K562 (cell line): ENCODE measurements at regions not wholly inside any gene's neighbourhood (a gene's known extent, or its start where the extent isn't known, plus 50 kb on each side); places are given as distances from the start of the nearest gene placed in this dataset.

ENCODE experiments used
- ATAC-seq: fragments of 200-7000 bp; cut with Tn5 transposase; 3 replicates; pipeline ENCODE4 v1.9.1; 2020; ENCODE audit warnings: moderate library complexity
- BruUV-seq: library from RNA; stranded (reverse); fragments of 400-500 nt; replicated peaks from 2 replicates; lab custom pipeline; 2021; lab: Mats Ljungman, UMichigan
- CTCF ChIA-PET: fragments of 300-600 bp; formaldehyde crosslinking; extraction: SDS; loops from one replicate; lab custom pipeline; 2021; ENCODE audit warnings: low intra/inter-chr PET ratio; lab: Yijun Ruan, JAX
- POLR2A ChIA-PET: fragments of 300-600, 350-650 bp; sonication (Branson Sonifier 250); formaldehyde crosslinking; extraction: SDS; loops from one replicate; lab custom pipeline; 2021; ENCODE audit warnings: antibody characterized with exemption, inconsistent platforms; lab: Yijun Ruan, JAX
- DNase-seq, 4 experiments: peaks; one replicate each; pipeline versions ENCODE4 v3.0.0 to v3.0.0-alpha.2; 2011 to 2018; ENCODE audit warnings: low spot score in 3 of 4, mixed read lengths in 3 of 4; ENCODE audit errors: extremely low read depth in 1 of 4
- FAIRE-seq: peaks from 2 replicates; lab custom pipeline; 2011; peaks lifted over from hg19 to GRCh38; lab: Jason Lieb, UNC
- H2AFZ ChIP-seq: 2 replicates; pipeline ENCODE4 v1.6.0; 2011; ENCODE audit warnings: low read depth, low read length, control low read depth, inconsistent platforms
- H3K27ac ChIP-seq: fragments of 200-600 bp; 3 replicates; pipeline ENCODE4 v1.8.0; 2011; ENCODE audit warnings: low read depth, mild to moderate bottlenecking, control low read depth, inconsistent platforms, low read length, moderate library complexity, mixed read lengths; ENCODE audit errors: extremely low read depth
- H3K27me3 ChIP-seq, 2 experiments: fragments of 300-600 bp in 1 of 2; 2 replicates in 1 of 2; 3 replicates in 1 of 2; pipeline versions ENCODE4 v1.6.0 to v1.8.0; 2011; ENCODE audit warnings: inconsistent platforms in 2 of 2, low read length in 2 of 2, mild to moderate bottlenecking in 1 of 2, mixed read lengths in 1 of 2, moderate library complexity in 1 of 2; ENCODE audit not compliant: control insufficient read depth in 2 of 2, insufficient read depth in 2 of 2
- H3K36me3 ChIP-seq: fragments of 300-600 bp; 3 replicates; pipeline ENCODE4 v1.8.0; 2011; ENCODE audit warnings: mild to moderate bottlenecking, low read length, inconsistent platforms; ENCODE audit not compliant: control insufficient read depth, insufficient read depth
- H3K4me1 ChIP-seq, 2 experiments: fragments of 200-600 bp in 1 of 2; replicated peaks in 1 of 2; 2 replicates in 1 of 2; 3 replicates in 1 of 2; pipeline versions ENCODE4 v1.5.1 to v1.8.0; 2011; ENCODE audit warnings: inconsistent platforms in 2 of 2, low read length in 2 of 2, mild to moderate bottlenecking in 1 of 2, mixed read lengths in 1 of 2, moderate library complexity in 1 of 2; ENCODE audit not compliant: control insufficient read depth in 2 of 2, insufficient read depth in 2 of 2
- H3K4me2 ChIP-seq: 2 replicates; pipeline ENCODE4 v1.6.1; 2011; ENCODE audit warnings: low read length, control low read depth, inconsistent platforms, mixed read lengths; ENCODE audit not compliant: insufficient read depth
- H3K4me3 ChIP-seq: fragments of 200-600 bp; sonication (generic), shearing (Covaris generic); 2 replicates; pipeline ENCODE4 v1.5.1; 2016; ENCODE audit warnings: control low read depth, inconsistent platforms
- H3K79me2 ChIP-seq: fragments of 200-600 bp; 3 replicates; pipeline ENCODE4 v1.8.0; 2011; ENCODE audit warnings: low read length, inconsistent platforms; ENCODE audit not compliant: control insufficient read depth, insufficient read depth
- H3K9ac ChIP-seq, 2 experiments: 2 replicates each; pipeline versions ENCODE4 v1.6.0 to v1.6.1; 2011; ENCODE audit warnings: low read depth in 2 of 2, low read length in 2 of 2, control low read depth in 1 of 2, inconsistent platforms in 1 of 2, mild to moderate bottlenecking in 1 of 2, mixed read lengths in 1 of 2; ENCODE audit not compliant: insufficient read depth in 1 of 2
- H3K9me1 ChIP-seq: one replicate; pipeline ENCODE4 v1.6.0; 2011; ENCODE audit warnings: inconsistent platforms, mild to moderate bottlenecking, low read length, moderate library complexity; ENCODE audit not compliant: control insufficient read depth, insufficient read depth
- H3K9me3 ChIP-seq: replicated peaks from 2 replicates; pipeline ENCODE4 v1.5.1; 2011; ENCODE audit warnings: low read depth, low read length, inconsistent platforms; ENCODE audit not compliant: control insufficient read depth, insufficient read depth
- H4K20me1 ChIP-seq: replicated peaks from 2 replicates; pipeline ENCODE4 v1.6.1; 2011; ENCODE audit warnings: low read length, inconsistent platforms, mixed read lengths; ENCODE audit not compliant: control insufficient read depth, insufficient read depth
- BRD9 ChIP-seq: fragments of 450-650 bp; IDR thresholded peaks from 2 replicates; pipeline ENCODE4 v1.6.1; 2018; ENCODE audit warnings: low read depth; ENCODE audit not compliant: partially characterized antibody
- HDAC6 ChIP-seq: IDR thresholded peaks from 2 replicates; pipeline ENCODE4 v1.6.1; 2012; ENCODE audit warnings: low read depth, mild to moderate bottlenecking, control low read depth, inconsistent platforms, low read length, moderate library complexity
- RCOR1 ChIP-seq, 2 experiments: IDR thresholded peaks; 2 replicates each; pipeline ENCODE4 v1.6.1; 2012; ENCODE audit warnings: low read depth in 2 of 2, low read length in 2 of 2, borderline replicate concordance in 1 of 2, improper control_type of control experiment in 1 of 2
- RFX7 ChIP-seq: fragments of 250-450 bp; sonication (Bioruptor Pico); IDR thresholded peaks from 2 replicates; pipeline ENCODE4 v1.5.1; 2021; ENCODE audit warnings: mild to moderate bottlenecking
- SOX6 ChIP-seq: fragments of 450-650 bp; IDR thresholded peaks from 2 replicates; pipeline ENCODE4 v1.6.1; 2014; ENCODE audit warnings: mild to moderate bottlenecking
- TGIF2 ChIP-seq: sonication (generic); formaldehyde crosslinking; IDR thresholded peaks from 2 replicates; pipeline ENCODE4 v1.8.1; 2022; ENCODE audit warnings: mild to moderate bottlenecking, missing genetic modification reagents, moderate library complexity
- XRCC3 ChIP-seq: fragments of 450-650 bp; IDR thresholded peaks from 2 replicates; pipeline ENCODE4 v1.6.1; 2017; ENCODE audit warnings: mild to moderate bottlenecking, moderate library complexity
- ZNF23 ChIP-seq: fragments of 250-450 bp; sonication (Bioruptor Pico); IDR thresholded peaks from 2 replicates; pipeline ENCODE4 v1.4.0; 2020; ENCODE audit warnings: mild to moderate bottlenecking
- ZNF24 ChIP-seq: fragments of 450-650 bp; IDR thresholded peaks from 2 replicates; pipeline ENCODE4 v1.6.1; 2016
- WGBS: fragments of 100-300 bp; shearing (Covaris generic); methylation state at CpG from one replicate; pipeline ENCODE4 v1.1.6; 2016; ENCODE audit warnings: low coverage, mixed read lengths; ENCODE audit not compliant: insufficient coverage; ENCODE audit errors: missing lambda C conversion rate; 5-methylcytosine and 5-hydroxymethylcytosine counted together
- in situ Hi-C: fragments of 300-500 bp; cut with MboI; formaldehyde crosslinking; loops from 4 replicates; pipeline ENCODE4 v1.15.0; 2018; ENCODE audit warnings: inconsistent platforms, mixed read lengths
- intact Hi-C: fragments of 100-400 bp; cut with micrococcal nuclease; formaldehyde crosslinking; loops from 2 replicates; pipeline ENCODE4 v1.14.2; 2022
- TF ChIP-seq, protein P1 (sequence below): fragments of 450-650 bp; formaldehyde crosslinking; IDR thresholded peaks from 2 replicates; pipeline ENCODE4 v1.4.0; 2020; ENCODE audit warnings: mild to moderate bottlenecking, moderate library complexity
- TF ChIP-seq, protein P2 (sequence below): fragments of 450-650 bp; formaldehyde crosslinking; conservative IDR thresholded peaks from 2 replicates; pipeline ENCODE4 v1.4.0; 2022; ENCODE audit warnings: mild to moderate bottlenecking, missing genetic modification characterization
- TF ChIP-seq, protein P3 (sequence below): sonication (generic); formaldehyde crosslinking; IDR thresholded peaks from 2 replicates; pipeline ENCODE4 v1.8.1; 2022; ENCODE audit warnings: missing genetic modification reagents

DNA sequence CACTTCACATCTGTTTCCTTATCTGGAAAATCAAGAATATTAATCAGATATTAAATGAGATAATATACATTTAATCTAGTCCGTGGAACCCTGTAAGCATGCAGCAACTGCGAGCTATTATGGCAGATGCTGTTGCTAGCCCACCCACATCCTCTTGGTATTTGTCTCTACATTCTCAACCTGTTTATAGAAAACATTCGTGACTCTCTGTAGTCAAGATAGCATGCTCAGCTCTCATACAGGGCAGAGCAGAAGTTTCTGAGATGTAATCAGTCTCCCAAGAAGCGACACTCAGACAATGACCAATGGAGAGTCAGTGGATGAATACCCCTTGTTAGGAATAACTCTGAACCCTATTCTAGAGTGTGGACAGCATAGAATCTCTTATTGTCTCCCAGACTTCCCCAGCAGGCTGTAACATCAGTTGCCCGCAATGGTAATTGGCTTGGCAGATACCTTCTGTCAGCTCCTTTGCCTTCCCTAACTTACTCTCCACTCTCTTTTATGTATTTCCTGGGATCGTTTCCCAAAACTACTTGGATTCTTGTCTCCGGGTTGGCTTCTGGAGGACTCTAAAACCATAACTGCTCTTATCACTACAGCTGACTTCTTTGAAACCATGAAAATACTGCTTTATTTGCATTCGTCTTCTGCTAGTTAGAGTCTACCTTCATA is 400.7 kb upstream of the TNP1 start:
- BruUV-seq = no TSS peak
- H3K79me2 ChIP-seq = no peaks in the 10 kb centered on the region
- no peak overlapping the region for H3K4me3 ChIP-seq
- no peak overlapping the region for H3K4me2 ChIP-seq
- no peaks in the 10 kb centered on the region for H3K9me1 ChIP-seq
- H3K4me1 ChIP-seq = no peaks in the 10 kb centered on the region
- CTCF ChIA-PET = no interaction called here
- FAIRE-seq (no peak), ATAC-seq (no peak)
- intact Hi-C loops = no loop called here
- no peak overlapping the region for H3K9ac ChIP-seq
- H3K27ac ChIP-seq = no peak overlapping the region
- WGBS = 11% methylated on average over 8 of the region's 8 CpGs
- POLR2A ChIA-PET = no interaction called here
- no peak for TF ChIP-seq RFX7 (CRISPR knock-in tag)
- TF ChIP-seq ZNF23 (CRISPR knock-in tag) = no peak
- TF ChIP-seq, protein P1, sequence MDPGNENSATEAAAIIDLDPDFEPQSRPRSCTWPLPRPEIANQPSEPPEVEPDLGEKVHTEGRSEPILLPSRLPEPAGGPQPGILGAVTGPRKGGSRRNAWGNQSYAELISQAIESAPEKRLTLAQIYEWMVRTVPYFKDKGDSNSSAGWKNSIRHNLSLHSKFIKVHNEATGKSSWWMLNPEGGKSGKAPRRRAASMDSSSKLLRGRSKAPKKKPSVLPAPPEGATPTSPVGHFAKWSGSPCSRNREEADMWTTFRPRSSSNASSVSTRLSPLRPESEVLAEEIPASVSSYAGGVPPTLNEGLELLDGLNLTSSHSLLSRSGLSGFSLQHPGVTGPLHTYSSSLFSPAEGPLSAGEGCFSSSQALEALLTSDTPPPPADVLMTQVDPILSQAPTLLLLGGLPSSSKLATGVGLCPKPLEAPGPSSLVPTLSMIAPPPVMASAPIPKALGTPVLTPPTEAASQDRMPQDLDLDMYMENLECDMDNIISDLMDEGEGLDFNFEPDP (CRISPR knock-in tag) = no peak
- TF ChIP-seq ZNF24 = no peak
- TF ChIP-seq, all 486 proteins: peak for 0
- H3K36me3 ChIP-seq = no peaks in the 10 kb centered on the region
- no peaks in the 10 kb centered on the region for H3K9me3 ChIP-seq
- in situ Hi-C loops = no loop called here
- no peaks in the 10 kb centered on the region for H4K20me1 ChIP-seq
- DNase-seq = no peak
- H2AFZ ChIP-seq = no peak overlapping the region
- H3K27me3 ChIP-seq = no peaks in the 10 kb centered on the region

DNA sequence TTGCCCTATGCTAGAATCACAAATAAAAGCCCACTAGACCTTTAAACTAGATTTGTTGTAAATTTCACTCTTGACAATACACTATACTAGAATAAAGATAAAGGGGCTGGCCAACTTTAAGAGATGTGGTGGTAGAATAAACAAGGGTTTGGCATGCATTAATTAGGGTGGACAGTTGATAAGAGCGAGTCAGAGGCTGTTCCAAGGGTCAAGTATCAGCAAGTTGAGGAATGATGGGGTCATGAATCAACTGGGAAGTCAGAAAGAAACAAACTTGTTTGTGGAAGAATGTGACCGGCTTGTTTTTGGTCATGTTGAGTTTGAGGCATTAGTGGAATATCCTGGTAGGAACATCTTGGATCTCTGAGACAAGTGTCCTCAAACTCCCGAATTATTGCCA is 398.3 kb upstream of the TNP1 start:
- CTCF ChIA-PET = no interaction called here
- no peaks in the 10 kb centered on the region for H3K4me1 ChIP-seq
- no peak overlapping the region for H3K9ac ChIP-seq
- H3K4me2 ChIP-seq = no peak overlapping the region
- ATAC-seq = no peak
- H2AFZ ChIP-seq = no peak overlapping the region
- FAIRE-seq = no peak
- H3K4me3 ChIP-seq = no peak overlapping the region
- H3K27me3 ChIP-seq = no peaks in the 10 kb centered on the region
- WGBS = 0% methylated on average over 2 of the region's 3 CpGs
- H3K9me3 ChIP-seq = no peaks in the 10 kb centered on the region
- no peak for DNase-seq
- H3K36me3 ChIP-seq = no peaks in the 10 kb centered on the region
- intact Hi-C loops = no loop called here
- no peaks in the 10 kb centered on the region for H4K20me1 ChIP-seq
- no TSS peak for BruUV-seq
- no peaks in the 10 kb centered on the region for H3K79me2 ChIP-seq
- POLR2A ChIA-PET = no interaction called here
- no peaks in the 10 kb centered on the region for H3K9me1 ChIP-seq
- in situ Hi-C loops = no loop called here
- no peak overlapping the region for H3K27ac ChIP-seq
- no peak for TF ChIP-seq RCOR1 (IDR thresholded peaks at IDR 0.05; ENCODE audit: borderline replicate concordance in 1 of 2, low read depth in 2 of 2, low read length in 2 of 2)
- TF ChIP-seq, protein P2, sequence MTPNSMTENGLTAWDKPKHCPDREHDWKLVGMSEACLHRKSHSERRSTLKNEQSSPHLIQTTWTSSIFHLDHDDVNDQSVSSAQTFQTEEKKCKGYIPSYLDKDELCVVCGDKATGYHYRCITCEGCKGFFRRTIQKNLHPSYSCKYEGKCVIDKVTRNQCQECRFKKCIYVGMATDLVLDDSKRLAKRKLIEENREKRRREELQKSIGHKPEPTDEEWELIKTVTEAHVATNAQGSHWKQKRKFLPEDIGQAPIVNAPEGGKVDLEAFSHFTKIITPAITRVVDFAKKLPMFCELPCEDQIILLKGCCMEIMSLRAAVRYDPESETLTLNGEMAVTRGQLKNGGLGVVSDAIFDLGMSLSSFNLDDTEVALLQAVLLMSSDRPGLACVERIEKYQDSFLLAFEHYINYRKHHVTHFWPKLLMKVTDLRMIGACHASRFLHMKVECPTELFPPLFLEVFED (CRISPR knock-in tag) = no peak
- no peak for TF ChIP-seq SOX6
- TF ChIP-seq TGIF2 (CRISPR knock-in tag) = no peak
- TF ChIP-seq BRD9 = no peak
- TF ChIP-seq, protein P3, sequence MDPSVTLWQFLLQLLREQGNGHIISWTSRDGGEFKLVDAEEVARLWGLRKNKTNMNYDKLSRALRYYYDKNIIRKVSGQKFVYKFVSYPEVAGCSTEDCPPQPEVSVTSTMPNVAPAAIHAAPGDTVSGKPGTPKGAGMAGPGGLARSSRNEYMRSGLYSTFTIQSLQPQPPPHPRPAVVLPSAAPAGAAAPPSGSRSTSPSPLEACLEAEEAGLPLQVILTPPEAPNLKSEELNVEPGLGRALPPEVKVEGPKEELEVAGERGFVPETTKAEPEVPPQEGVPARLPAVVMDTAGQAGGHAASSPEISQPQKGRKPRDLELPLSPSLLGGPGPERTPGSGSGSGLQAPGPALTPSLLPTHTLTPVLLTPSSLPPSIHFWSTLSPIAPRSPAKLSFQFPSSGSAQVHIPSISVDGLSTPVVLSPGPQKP (CRISPR knock-in tag) = no peak
- TF ChIP-seq XRCC3 = no peak
- no peak for TF ChIP-seq HDAC6
